Neural crest cell (in vitro differentiated cells): ENCODE measurements at regions not wholly inside any gene's neighbourhood (a gene's known extent, or its start where the extent isn't known, plus 50 kb on each side); places are given as distances from the start of the nearest gene placed in this dataset.

Experiments
- DNase-seq: peaks from one replicate; pipeline ENCODE4 v3.0.0; 2021; ENCODE audit warnings: low read depth, mixed read lengths, low spot score
- H3K27ac Mint-ChIP-seq: one replicate; pipeline ENCODE4 v1.8.0; 2021; ENCODE audit warnings: mild to moderate bottlenecking, mixed read lengths; ENCODE audit not compliant: unreplicated experiment
- H3K27me3 Mint-ChIP-seq: 2 replicates; pipeline ENCODE4 v1.8.0; 2021; ENCODE audit warnings: low read depth, mild to moderate bottlenecking, mixed read lengths
- H3K36me3 Mint-ChIP-seq: 2 replicates; pipeline ENCODE4 v1.8.0; 2021; ENCODE audit warnings: low read depth, mild to moderate bottlenecking, mixed read lengths
- H3K4me1 Mint-ChIP-seq: 2 replicates; pipeline ENCODE4 v1.8.0; 2021; ENCODE audit warnings: mixed read lengths
- H3K4me3 Mint-ChIP-seq: one replicate; pipeline ENCODE4 v1.8.0; 2021; ENCODE audit warnings: mild to moderate bottlenecking, mixed read lengths
- H3K9me3 Mint-ChIP-seq: 2 replicates; pipeline ENCODE4 v1.8.0; 2021; ENCODE audit warnings: mixed read lengths
- CTCF ChIP-seq: fragments of 200-600 bp; sonication (generic); conservative IDR thresholded peaks from 2 replicates; pipeline ENCODE4 v1.5.0; 2021; ENCODE audit warnings: antibody characterized with exemption, mild to moderate bottlenecking

GRCh38 chr13:97520061-97520460, 86.1 kb downstream of the RAP2A start:
- TF ChIP-seq CTCF = no peak
- Mint-ChIP-seq H3K36me3 (no peaks in the 10 kb centered on the region), H3K9me3 (peaks cover 2% of the 10 kb centered on the region)

GRCh38 chr13:97520866-97521265, 86.9 kb downstream of the RAP2A start:
- Mint-ChIP-seq H3K27ac (no peak overlapping the region), H3K4me1 (no peaks in the 10 kb centered on the region), H3K4me3 (no peak overlapping the region), H3K36me3 (no peaks in the 10 kb centered on the region), H3K9me3 (peaks cover 2% of the 10 kb centered on the region), H3K27me3 (peaks cover 2% of the 10 kb centered on the region)
- no peak for DNase-seq
- TF ChIP-seq CTCF = no peak

More at GRCh38 chr13:97520061-97520460, 86.1 kb downstream of the RAP2A start:
- Mint-ChIP-seq H3K4me1 (no peaks in the 10 kb centered on the region), H3K4me3 (no peak overlapping the region), H3K27ac (no peak overlapping the region), H3K27me3 (peaks cover 2% of the 10 kb centered on the region)
- no peak for DNase-seq

GRCh38 chr13:97521726-97522125, 87.8 kb downstream of the RAP2A start:
- H3K9me3 Mint-ChIP-seq = peaks cover 2% of the 10 kb centered on the region
- no peak for DNase-seq
- no peaks in the 10 kb centered on the region for H3K4me1 Mint-ChIP-seq
- TF ChIP-seq CTCF = no peak
- no peak overlapping the region for H3K27ac Mint-ChIP-seq
- H3K36me3 Mint-ChIP-seq = no peaks in the 10 kb centered on the region
- H3K27me3 Mint-ChIP-seq = peaks cover 2% of the 10 kb centered on the region
- no peak overlapping the region for H3K4me3 Mint-ChIP-seq

GRCh38 chr13:97522243-97522642, 88.3 kb downstream of the RAP2A start:
- Mint-ChIP-seq H3K27ac (no peak overlapping the region), H3K9me3 (peaks cover 2% of the 10 kb centered on the region), H3K4me3 (no peak overlapping the region), H3K36me3 (no peaks in the 10 kb centered on the region), H3K4me1 (no peaks in the 10 kb centered on the region), H3K27me3 (peaks cover 2% of the 10 kb centered on the region)
- no peak for TF ChIP-seq CTCF
- no peak for DNase-seq

- no peaks in the 10 kb centered on the region for H3K4me1 Mint-ChIP-seq
- no peaks in the 10 kb centered on the region for H3K27me3 Mint-ChIP-seq
These were observed 92.6 kb downstream of the RAP2A start for GRCh38 chr13:97526556-97526955.

More at GRCh38 chr13:97526556-97526955, 92.6 kb downstream of the RAP2A start:
- Mint-ChIP-seq H3K36me3 (no peaks in the 10 kb centered on the region), H3K4me3 (no peak overlapping the region), H3K9me3 (no peaks in the 10 kb centered on the region), H3K27ac (no peak overlapping the region)
- TF ChIP-seq CTCF = no peak
- DNase-seq = no peak
